K562 (cell line): ENCODE measurements at regions not wholly inside any gene's neighbourhood (a gene's known extent, or its start where the extent isn't known, plus 50 kb on each side); places are given as distances from the start of the nearest gene placed in this dataset.

Experiments
- ATAC-seq: fragments of 200-7000 bp; cut with Tn5 transposase; 3 replicates; pipeline ENCODE4 v1.9.1; 2020; ENCODE audit warnings: moderate library complexity
- BruUV-seq: library from RNA; stranded (reverse); fragments of 400-500 nt; replicated peaks from 2 replicates; lab custom pipeline; 2021; lab: Mats Ljungman, UMichigan
- CTCF ChIA-PET: fragments of 300-600 bp; formaldehyde crosslinking; extraction: SDS; loops from one replicate; lab custom pipeline; 2021; ENCODE audit warnings: low intra/inter-chr PET ratio; lab: Yijun Ruan, JAX
- POLR2A ChIA-PET: fragments of 300-600, 350-650 bp; sonication (Branson Sonifier 250); formaldehyde crosslinking; extraction: SDS; loops from one replicate; lab custom pipeline; 2021; ENCODE audit warnings: antibody characterized with exemption, inconsistent platforms; lab: Yijun Ruan, JAX
- DNase-seq, 4 experiments: peaks; one replicate each; pipeline versions ENCODE4 v3.0.0 to v3.0.0-alpha.2; 2011 to 2018; ENCODE audit warnings: low spot score in 3 of 4, mixed read lengths in 3 of 4; ENCODE audit errors: extremely low read depth in 1 of 4
- FAIRE-seq: peaks from 2 replicates; lab custom pipeline; 2011; peaks lifted over from hg19 to GRCh38; lab: Jason Lieb, UNC
- H2AFZ ChIP-seq: 2 replicates; pipeline ENCODE4 v1.6.0; 2011; ENCODE audit warnings: low read depth, low read length, control low read depth, inconsistent platforms
- H3K27ac ChIP-seq: fragments of 200-600 bp; 3 replicates; pipeline ENCODE4 v1.8.0; 2011; ENCODE audit warnings: low read depth, mild to moderate bottlenecking, control low read depth, inconsistent platforms, low read length, moderate library complexity, mixed read lengths; ENCODE audit errors: extremely low read depth
- H3K27me3 ChIP-seq, 2 experiments: fragments of 300-600 bp in 1 of 2; 2 replicates in 1 of 2; 3 replicates in 1 of 2; pipeline versions ENCODE4 v1.6.0 to v1.8.0; 2011; ENCODE audit warnings: inconsistent platforms in 2 of 2, low read length in 2 of 2, mild to moderate bottlenecking in 1 of 2, mixed read lengths in 1 of 2, moderate library complexity in 1 of 2; ENCODE audit not compliant: control insufficient read depth in 2 of 2, insufficient read depth in 2 of 2
- H3K36me3 ChIP-seq: fragments of 300-600 bp; 3 replicates; pipeline ENCODE4 v1.8.0; 2011; ENCODE audit warnings: mild to moderate bottlenecking, low read length, inconsistent platforms; ENCODE audit not compliant: control insufficient read depth, insufficient read depth
- H3K4me1 ChIP-seq, 2 experiments: fragments of 200-600 bp in 1 of 2; replicated peaks in 1 of 2; 2 replicates in 1 of 2; 3 replicates in 1 of 2; pipeline versions ENCODE4 v1.5.1 to v1.8.0; 2011; ENCODE audit warnings: inconsistent platforms in 2 of 2, low read length in 2 of 2, mild to moderate bottlenecking in 1 of 2, mixed read lengths in 1 of 2, moderate library complexity in 1 of 2; ENCODE audit not compliant: control insufficient read depth in 2 of 2, insufficient read depth in 2 of 2
- H3K4me2 ChIP-seq: 2 replicates; pipeline ENCODE4 v1.6.1; 2011; ENCODE audit warnings: low read length, control low read depth, inconsistent platforms, mixed read lengths; ENCODE audit not compliant: insufficient read depth
- H3K4me3 ChIP-seq: fragments of 200-600 bp; sonication (generic), shearing (Covaris generic); 2 replicates; pipeline ENCODE4 v1.5.1; 2016; ENCODE audit warnings: control low read depth, inconsistent platforms
- H3K79me2 ChIP-seq: fragments of 200-600 bp; 3 replicates; pipeline ENCODE4 v1.8.0; 2011; ENCODE audit warnings: low read length, inconsistent platforms; ENCODE audit not compliant: control insufficient read depth, insufficient read depth
- H3K9ac ChIP-seq, 2 experiments: 2 replicates each; pipeline versions ENCODE4 v1.6.0 to v1.6.1; 2011; ENCODE audit warnings: low read depth in 2 of 2, low read length in 2 of 2, control low read depth in 1 of 2, inconsistent platforms in 1 of 2, mild to moderate bottlenecking in 1 of 2, mixed read lengths in 1 of 2; ENCODE audit not compliant: insufficient read depth in 1 of 2
- H3K9me1 ChIP-seq: one replicate; pipeline ENCODE4 v1.6.0; 2011; ENCODE audit warnings: inconsistent platforms, mild to moderate bottlenecking, low read length, moderate library complexity; ENCODE audit not compliant: control insufficient read depth, insufficient read depth
- H3K9me3 ChIP-seq: replicated peaks from 2 replicates; pipeline ENCODE4 v1.5.1; 2011; ENCODE audit warnings: low read depth, low read length, inconsistent platforms; ENCODE audit not compliant: control insufficient read depth, insufficient read depth
- H4K20me1 ChIP-seq: replicated peaks from 2 replicates; pipeline ENCODE4 v1.6.1; 2011; ENCODE audit warnings: low read length, inconsistent platforms, mixed read lengths; ENCODE audit not compliant: control insufficient read depth, insufficient read depth
- HDAC1 ChIP-seq, 2 experiments: fragments of 450-650 bp; IDR thresholded peaks; 2 replicates each; pipeline ENCODE4 v1.6.1; 2016 to 2017; ENCODE audit warnings: inconsistent platforms in 1 of 2, mild to moderate bottlenecking in 1 of 2, moderate library complexity in 1 of 2
- KLF16 ChIP-seq: IDR thresholded peaks from 2 replicates; pipeline ENCODE4 v1.6.1; 2016; ENCODE audit warnings: antibody characterized with exemption
- MAZ ChIP-seq, 2 experiments: fragments of 450-650 bp in 1 of 2; sonication (generic) in 1 of 2; formaldehyde crosslinking; IDR thresholded peaks in 1 of 2; conservative IDR thresholded peaks in 1 of 2; 2 replicates each; pipeline versions ENCODE4 v1.4.0 to v1.5.0; 2020; ENCODE audit warnings: mild to moderate bottlenecking in 1 of 2, missing genetic modification reagents in 1 of 2
- NCOA2 ChIP-seq, 2 experiments: fragments of 450-650 bp; IDR thresholded peaks; 2 replicates each; pipeline ENCODE4 v1.6.1; 2018; ENCODE audit warnings: mild to moderate bottlenecking in 2 of 2, moderate library complexity in 1 of 2; ENCODE audit not compliant: partially characterized antibody in 2 of 2
- NELFE ChIP-seq: IDR thresholded peaks from 2 replicates; pipeline ENCODE4 v1.6.1; 2011; ENCODE audit warnings: mild to moderate bottlenecking; ENCODE audit not compliant: insufficient read depth, insufficient read length
- NRF1 ChIP-seq, 2 experiments: fragments of 450-650 bp; IDR thresholded peaks in 1 of 2; conservative IDR thresholded peaks in 1 of 2; 2 replicates each; pipeline ENCODE4 v1.6.1; 2014; ENCODE audit warnings: mild to moderate bottlenecking in 2 of 2
- RBM17 ChIP-seq: fragments of 200-400 bp; formaldehyde crosslinking; IDR thresholded peaks from 2 replicates; pipeline ENCODE4 v1.6.1; 2017; ENCODE audit warnings: low read depth, mild to moderate bottlenecking, low read length, borderline replicate concordance
- SNRNP70 ChIP-seq: fragments of 200-400 bp; formaldehyde crosslinking; optimal IDR thresholded peaks from 2 replicates; pipeline ENCODE3; 2017; ENCODE audit warnings: low read depth, low read length
- STAT5B ChIP-seq: fragments of 250-450 bp; sonication (Bioruptor Pico); IDR thresholded peaks from 2 replicates; pipeline ENCODE4 v1.8.0; 2021; ENCODE audit warnings: mild to moderate bottlenecking, inconsistent platforms
- TAF15 ChIP-seq: fragments of 200-400 bp; formaldehyde crosslinking; IDR thresholded peaks from 2 replicates; pipeline ENCODE4 v1.6.1; 2017; ENCODE audit warnings: mild to moderate bottlenecking, low read depth, low read length, moderate library complexity
- ZFP30 ChIP-seq: fragments of 250-450 bp; sonication (Bioruptor Pico); IDR thresholded peaks from 2 replicates; pipeline ENCODE4 v1.8.0; 2022; ENCODE audit warnings: moderate library complexity, mild to moderate bottlenecking, inconsistent platforms, borderline replicate concordance
- ZKSCAN3 ChIP-seq: fragments of 250-450 bp; sonication (Bioruptor Pico); IDR thresholded peaks from 2 replicates; pipeline ENCODE4 v1.4.0; 2020
- ZNF143 ChIP-seq: sonication (generic); formaldehyde crosslinking; IDR thresholded peaks from 2 replicates; pipeline ENCODE4 v1.9.0; 2022; ENCODE audit warnings: mild to moderate bottlenecking, missing genetic modification reagents
- ZNF212 ChIP-seq: fragments of 450-650 bp; formaldehyde crosslinking; IDR thresholded peaks from 2 replicates; pipeline ENCODE4 v1.4.0; 2020; ENCODE audit warnings: mild to moderate bottlenecking
- WGBS: fragments of 100-300 bp; shearing (Covaris generic); methylation state at CpG from one replicate; pipeline ENCODE4 v1.1.6; 2016; ENCODE audit warnings: low coverage, mixed read lengths; ENCODE audit not compliant: insufficient coverage; ENCODE audit errors: missing lambda C conversion rate; 5-methylcytosine and 5-hydroxymethylcytosine counted together
- in situ Hi-C: fragments of 300-500 bp; cut with MboI; formaldehyde crosslinking; loops from 4 replicates; pipeline ENCODE4 v1.15.0; 2018; ENCODE audit warnings: inconsistent platforms, mixed read lengths
- intact Hi-C: fragments of 100-400 bp; cut with micrococcal nuclease; formaldehyde crosslinking; loops from 2 replicates; pipeline ENCODE4 v1.14.2; 2022
- TF ChIP-seq, protein P1 (sequence below): sonication (generic); IDR thresholded peaks from 2 replicates; pipeline ENCODE4 v1.6.1; 2016

DNA sequence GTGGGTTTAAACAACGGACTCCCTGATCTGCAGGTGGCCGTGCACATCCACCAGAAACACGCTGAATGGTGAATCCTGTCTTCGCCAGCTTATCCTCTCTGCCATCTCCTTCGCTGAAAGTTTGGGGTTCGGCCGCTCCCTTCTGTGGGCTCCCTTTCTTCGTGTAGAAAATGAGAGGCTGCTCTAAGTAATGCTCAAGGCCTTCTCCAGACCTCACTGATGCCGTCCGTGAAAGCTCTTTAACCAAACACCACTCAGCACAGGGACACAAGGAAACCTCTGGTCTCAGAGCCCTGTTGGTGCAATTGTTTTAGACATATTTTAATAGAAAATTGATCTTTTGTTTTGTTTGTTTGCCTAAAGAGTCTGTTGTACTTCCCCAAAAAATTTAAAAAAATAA lies 596.5 kb downstream of the IRX1 start:
- Histone ChIP-seq H3K4me3 (no peak overlapping the region), H3K36me3 (no peaks in the 10 kb centered on the region), H2AFZ (no peak overlapping the region), H3K27me3 (0 out of 5 replicates have a peak, but pooled peaks cover 0 to 2% of the 10 kb centered on the region in 2 experiments), H3K27ac (no peak overlapping the region), H3K9me1 (no peaks in the 10 kb centered on the region), H3K4me2 (no peak overlapping the region), H4K20me1 (no peaks in the 10 kb centered on the region; the same call in 1 of the 2 replicates), H3K9me3 (no peaks in the 10 kb centered on the region), H3K79me2 (no peaks in the 10 kb centered on the region), H3K9ac (no peak overlapping the region), H3K4me1 (no peaks in the 10 kb centered on the region)
- TF ChIP-seq SNRNP70 = no peak
- TF ChIP-seq NRF1 (conservative IDR thresholded peaks at IDR 0.05 in 1 of 2, IDR thresholded peaks at IDR 0.05 in 1 of 2) = no peak
- no peak for TF ChIP-seq NELFE
- TF ChIP-seq STAT5B (CRISPR knock-in tag) = no peak
- no peak for TF ChIP-seq TAF15
- no peak for TF ChIP-seq ZNF212 (CRISPR knock-in tag)
- no TSS peak for BruUV-seq
- in situ Hi-C loops = no loop called here
- WGBS = 6% methylated on average over 10 of the region's 10 CpGs
- ATAC-seq = peak; percentile 57
- no peak for FAIRE-seq
- POLR2A ChIA-PET = no interaction called here
- intact Hi-C loops = no loop called here
- CTCF ChIA-PET = no interaction called here
- no peak for DNase-seq

DNA sequence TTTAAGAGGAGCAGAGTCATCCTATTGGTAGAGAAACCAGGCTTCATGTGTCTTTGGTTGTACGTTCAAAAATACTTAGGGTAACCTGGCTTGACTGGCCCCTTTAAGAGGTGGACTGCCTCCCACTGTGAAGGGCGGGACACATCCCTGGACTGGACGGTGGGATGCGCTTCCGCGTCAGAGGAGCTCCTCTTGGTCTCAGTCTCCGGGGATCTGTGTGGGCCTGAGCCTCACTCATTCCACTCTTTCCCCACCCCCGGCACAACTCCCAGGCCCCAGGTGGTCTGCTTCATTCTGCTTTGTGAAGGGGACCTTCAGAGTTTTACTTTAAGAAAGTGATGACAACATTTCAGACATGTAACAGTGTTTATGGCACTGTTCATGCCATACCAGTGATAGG lies 601.1 kb downstream of the IRX1 start:
- BruUV-seq = no TSS peak
- Histone ChIP-seq H3K36me3 (no peaks in the 10 kb centered on the region), H3K79me2 (no peaks in the 10 kb centered on the region), H3K9me1 (no peaks in the 10 kb centered on the region), H3K4me3 (no peak overlapping the region), H3K4me2 (no peak overlapping the region), H3K9me3 (no peaks in the 10 kb centered on the region), H3K27me3 (0 out of 5 replicates have a peak, but pooled peaks cover 0 to 2% of the 10 kb centered on the region in 2 experiments), H4K20me1 (no peaks in the 10 kb centered on the region), H3K4me1 (no peaks in the 10 kb centered on the region), H3K27ac (no peak overlapping the region), H2AFZ (no peak overlapping the region), H3K9ac (no peak overlapping the region)
- DNase-seq = no peak
- intact Hi-C loops = no loop called here
- POLR2A ChIA-PET = no interaction called here
- no peak for FAIRE-seq
- ATAC-seq = no peak
- in situ Hi-C loops = no loop called here
- CTCF ChIA-PET = no interaction called here
- under 1% methylated on average over 8 of the region's 8 CpGs for WGBS
- TF ChIP-seq ZFP30 = no peak
- no peak for TF ChIP-seq ZNF143 (CRISPR knock-in tag)
- TF ChIP-seq HDAC1 (IDR thresholded peaks at IDR 0.05) = no peak
- no peak for TF ChIP-seq MAZ (CRISPR knock-in tag; conservative IDR thresholded peaks at IDR 0.05 in 1 of 2, IDR thresholded peaks at IDR 0.05 in 1 of 2)
- no peak for TF ChIP-seq NCOA2 (IDR thresholded peaks at IDR 0.05; ENCODE audit: partially characterized antibody in 2 of 2)
- TF ChIP-seq RBM17 = no peak
- TF ChIP-seq KLF16 = no peak
- no peak for TF ChIP-seq ZKSCAN3 (CRISPR knock-in tag)
- TF ChIP-seq, protein P1, sequence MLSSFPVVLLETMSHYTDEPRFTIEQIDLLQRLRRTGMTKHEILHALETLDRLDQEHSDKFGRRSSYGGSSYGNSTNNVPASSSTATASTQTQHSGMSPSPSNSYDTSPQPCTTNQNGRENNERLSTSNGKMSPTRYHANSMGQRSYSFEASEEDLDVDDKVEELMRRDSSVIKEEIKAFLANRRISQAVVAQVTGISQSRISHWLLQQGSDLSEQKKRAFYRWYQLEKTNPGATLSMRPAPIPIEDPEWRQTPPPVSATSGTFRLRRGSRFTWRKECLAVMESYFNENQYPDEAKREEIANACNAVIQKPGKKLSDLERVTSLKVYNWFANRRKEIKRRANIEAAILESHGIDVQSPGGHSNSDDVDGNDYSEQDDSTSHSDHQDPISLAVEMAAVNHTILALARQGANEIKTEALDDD = no peak
